Kasumi-1 (cell line): ENCODE measurements at regions not wholly inside any gene's neighbourhood (a gene's known extent, or its start where the extent isn't known, plus 50 kb on each side); places are given as distances from the start of the nearest gene placed in this dataset.
"Not testable (repeated sequence)": the region's sequence is repeated elsewhere in the genome, so short reads cannot be mapped to it uniquely, and the experiment has no call there.

Experiments
- DNase-seq, 2 experiments: peaks; one replicate each; lab custom pipeline; 2025; lab: John Stamatoyannopoulos, UW

GRCh38 chr1:4119516-4120220, 219.6 kb upstream of the C1orf174 start:
- no peak for DNase-seq

- no peak for DNase-seq
These were observed 220.7 kb upstream of the C1orf174 start for GRCh38 chr1:4120557-4121292.

- DNase-seq, result no peak
These were observed 221.2 kb upstream of the C1orf174 start for GRCh38 chr1:4121293-4121684.

DNA sequence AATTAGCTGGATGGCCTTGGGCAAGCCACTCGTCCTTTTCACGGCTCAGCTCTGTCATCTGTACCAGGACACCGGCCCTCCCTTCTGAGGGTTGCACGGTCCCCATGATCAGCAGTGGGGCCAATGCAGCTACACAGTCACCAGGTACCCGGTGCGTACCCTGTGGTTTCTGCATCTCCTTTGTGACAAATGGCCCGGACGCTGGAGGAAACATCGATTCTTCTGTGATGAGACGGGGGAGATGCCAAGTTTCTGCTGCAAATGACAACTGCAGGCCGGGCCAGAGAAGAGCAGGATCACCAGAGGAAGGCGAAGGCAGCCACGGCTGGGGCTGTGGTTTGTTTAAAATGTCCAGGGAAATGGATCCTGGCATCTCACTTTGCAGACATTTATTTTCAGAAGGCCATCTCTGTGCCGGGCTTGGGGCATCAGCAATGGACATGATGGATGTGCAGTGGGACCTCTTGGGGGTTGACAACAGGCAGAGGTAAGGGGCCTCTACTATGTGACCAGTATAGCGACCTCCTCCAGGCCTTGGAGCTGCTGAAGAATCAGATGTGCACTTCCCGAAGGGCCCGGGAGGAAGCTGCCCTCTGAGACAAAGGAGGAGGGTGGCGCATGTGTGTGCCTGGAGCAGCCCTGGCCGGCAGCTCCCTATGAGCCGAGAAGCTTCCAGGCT, 221.9 kb upstream of the C1orf174 start:
- DNase-seq, result no peak

- no peak for DNase-seq
These were observed 222.6 kb upstream of the C1orf174 start for GRCh38 chr1:4122513-4123160.

- no peak for DNase-seq
These were observed 224.6 kb upstream of the C1orf174 start for GRCh38 chr1:4124631-4125145.

DNA sequence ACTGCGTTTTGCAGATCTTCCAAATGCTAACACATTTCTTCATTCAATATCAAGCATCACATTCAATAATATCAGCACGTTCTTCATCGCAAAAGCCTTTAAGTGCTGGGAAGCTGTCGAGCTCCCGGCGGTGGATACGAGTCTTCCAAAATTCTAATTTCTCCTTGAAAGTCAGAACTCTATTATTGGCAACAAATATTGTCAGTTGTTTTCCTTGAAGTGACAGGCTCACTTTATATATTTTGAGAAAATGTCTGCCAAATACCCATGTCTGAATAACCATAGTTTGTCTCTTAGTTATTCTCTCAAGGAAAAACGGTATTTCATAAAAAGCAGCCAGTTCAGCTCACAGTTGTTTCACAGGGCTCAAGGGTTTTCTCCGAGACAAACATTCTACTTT, 226.2 kb upstream of the C1orf174 start:
- DNase-seq, result no peak

- no peak for DNase-seq
These were observed 226.9 kb upstream of the C1orf174 start for GRCh38 chr1:4126731-4127591.

GRCh38 chr1:4127592-4128140, 227.6 kb upstream of the C1orf174 start:
- no peak for DNase-seq

DNA sequence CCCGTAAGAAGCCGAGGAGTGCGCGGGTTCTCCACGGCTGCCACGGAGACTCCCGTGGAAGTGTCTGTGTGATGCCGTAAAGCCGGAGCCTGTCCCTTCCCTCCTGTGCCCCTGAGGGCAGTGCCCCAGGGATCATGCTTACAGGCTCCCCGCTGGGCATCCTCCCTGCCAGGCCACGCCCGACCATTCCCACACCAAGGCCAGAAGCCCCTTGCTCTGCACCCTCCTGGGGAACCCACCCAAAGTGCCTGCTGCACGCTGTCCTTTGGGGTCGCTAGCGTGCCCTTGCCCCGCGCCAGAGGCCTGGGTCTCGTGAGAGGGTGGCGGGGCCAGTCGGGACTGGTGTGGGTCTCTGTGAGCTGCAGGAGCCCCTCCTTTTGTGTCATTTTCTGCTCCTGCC, 228.5 kb upstream of the C1orf174 start:
- DNase-seq, result no peak

GRCh38 chr1:4129693-4130092, 229.6 kb upstream of the C1orf174 start:
- DNase-seq, result no peak

DNA sequence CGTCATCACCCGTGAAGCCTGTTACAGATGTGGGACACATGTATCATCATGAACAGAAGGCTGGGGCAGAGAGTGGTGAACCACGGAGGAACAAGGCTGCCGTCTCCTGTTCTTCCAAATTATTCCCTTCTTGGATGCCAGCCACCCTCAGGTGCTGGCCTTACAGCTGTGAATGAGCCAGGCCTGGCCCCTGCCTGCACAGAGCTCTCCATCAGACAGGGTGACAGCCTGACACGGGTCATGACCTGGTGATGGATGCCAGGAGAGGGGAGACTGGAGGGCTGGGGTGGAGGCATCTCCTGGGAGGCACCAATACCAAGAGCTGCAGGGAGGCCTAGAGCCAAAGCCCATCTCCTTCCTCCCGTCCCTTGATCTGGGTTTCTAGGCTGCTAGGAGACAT, 230.0 kb upstream of the C1orf174 start:
- DNase-seq, result no peak

DNA sequence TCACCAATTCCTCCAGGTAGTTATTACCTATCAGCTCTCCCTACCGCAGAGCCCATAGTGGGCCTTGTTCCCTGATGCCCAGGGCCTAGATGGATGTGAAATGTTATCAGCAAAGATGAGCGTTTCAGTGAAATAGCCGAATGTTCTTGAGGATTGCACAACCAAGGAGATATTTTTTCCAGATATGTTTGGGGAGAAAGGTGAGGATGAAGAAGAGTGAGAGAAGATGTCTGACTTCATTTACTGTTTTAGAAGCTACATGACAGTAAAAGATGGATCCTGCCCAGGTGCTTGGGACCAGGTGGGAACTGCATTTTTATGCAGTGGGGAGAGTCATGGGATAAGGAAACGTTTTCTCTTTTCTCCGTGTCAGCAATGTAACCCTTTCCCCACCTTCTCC, 231.7 kb upstream of the C1orf174 start:
- DNase-seq, result no peak

GRCh38 chr1:4132352-4133296, 232.6 kb upstream of the C1orf174 start:
- DNase-seq, result no peak

- no peak for DNase-seq
These were observed 233.3 kb upstream of the C1orf174 start for GRCh38 chr1:4133297-4133938.

- DNase-seq, result no peak
These were observed 233.9 kb upstream of the C1orf174 start for GRCh38 chr1:4133939-4134321.

GRCh38 chr1:4135853-4136252, 235.8 kb upstream of the C1orf174 start:
- DNase-seq, result not testable (repeated sequence)

GRCh38 chr1:4137621-4138415, 237.7 kb upstream of the C1orf174 start:
- DNase-seq, result no peak

DNA sequence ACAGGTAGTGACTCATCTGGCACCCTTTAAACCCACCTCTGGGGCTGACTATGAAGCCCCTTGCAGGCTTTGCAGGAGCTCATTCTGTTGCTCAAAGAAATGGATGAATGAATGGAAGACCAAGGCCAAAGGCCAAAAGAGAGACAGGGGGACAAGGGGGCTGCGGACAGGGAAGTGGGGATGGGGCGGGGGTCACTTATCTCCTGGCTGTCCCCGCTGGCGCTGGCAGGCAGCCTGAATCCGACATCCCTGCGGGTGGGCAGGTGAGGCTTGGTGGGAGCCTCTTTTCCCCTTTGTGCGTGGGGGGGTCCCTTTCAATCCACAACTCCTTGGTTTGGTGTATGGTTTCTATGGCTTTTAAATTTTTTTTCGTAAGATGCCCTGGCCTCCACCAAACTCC, 239.6 kb upstream of the C1orf174 start:
- DNase-seq, result no peak
